ENCODE measurements at regions not wholly inside any gene's neighbourhood (a gene's known extent, or its start where the extent isn't known, plus 50 kb on each side); places are given as distances from the start of the nearest gene placed in this dataset.

DNA sequence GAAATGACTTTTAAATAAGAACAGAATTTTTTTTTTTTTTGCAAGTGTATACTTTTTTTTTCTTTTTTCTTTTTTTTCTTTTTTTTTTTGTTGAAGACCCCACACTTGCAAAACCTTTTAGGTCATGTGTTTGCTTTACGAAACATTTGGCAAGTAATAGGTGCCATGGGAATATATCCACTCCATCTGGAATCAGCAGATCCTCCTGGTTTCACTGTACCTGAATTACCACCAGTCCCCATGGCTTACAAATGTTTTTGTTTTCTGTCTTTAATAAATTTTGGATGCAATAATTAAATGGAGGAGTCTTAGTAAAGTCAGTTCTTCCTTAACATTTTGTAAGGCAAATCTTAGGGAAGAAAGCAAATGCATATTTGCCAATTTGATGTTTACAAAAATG lies 559.7 kb upstream of the ZEB2 start:
- TF ChIP-seq SPI1 (IDR thresholded peaks at IDR 0.05; ENCODE audit: borderline replicate concordance, low read depth), result no peak
- TF ChIP-seq GABPA (IDR thresholded peaks at IDR 0.05; ENCODE audit: low read depth), result no peak
- TF ChIP-seq POLR2AphosphoS5 (IDR thresholded peaks at IDR 0.05; ENCODE audit: low read depth), result no peak
- no peak for TF ChIP-seq CTCF (IDR thresholded peaks at IDR 0.05; ENCODE audit: insufficient read depth, low read length)
- TF ChIP-seq, protein P1, sequence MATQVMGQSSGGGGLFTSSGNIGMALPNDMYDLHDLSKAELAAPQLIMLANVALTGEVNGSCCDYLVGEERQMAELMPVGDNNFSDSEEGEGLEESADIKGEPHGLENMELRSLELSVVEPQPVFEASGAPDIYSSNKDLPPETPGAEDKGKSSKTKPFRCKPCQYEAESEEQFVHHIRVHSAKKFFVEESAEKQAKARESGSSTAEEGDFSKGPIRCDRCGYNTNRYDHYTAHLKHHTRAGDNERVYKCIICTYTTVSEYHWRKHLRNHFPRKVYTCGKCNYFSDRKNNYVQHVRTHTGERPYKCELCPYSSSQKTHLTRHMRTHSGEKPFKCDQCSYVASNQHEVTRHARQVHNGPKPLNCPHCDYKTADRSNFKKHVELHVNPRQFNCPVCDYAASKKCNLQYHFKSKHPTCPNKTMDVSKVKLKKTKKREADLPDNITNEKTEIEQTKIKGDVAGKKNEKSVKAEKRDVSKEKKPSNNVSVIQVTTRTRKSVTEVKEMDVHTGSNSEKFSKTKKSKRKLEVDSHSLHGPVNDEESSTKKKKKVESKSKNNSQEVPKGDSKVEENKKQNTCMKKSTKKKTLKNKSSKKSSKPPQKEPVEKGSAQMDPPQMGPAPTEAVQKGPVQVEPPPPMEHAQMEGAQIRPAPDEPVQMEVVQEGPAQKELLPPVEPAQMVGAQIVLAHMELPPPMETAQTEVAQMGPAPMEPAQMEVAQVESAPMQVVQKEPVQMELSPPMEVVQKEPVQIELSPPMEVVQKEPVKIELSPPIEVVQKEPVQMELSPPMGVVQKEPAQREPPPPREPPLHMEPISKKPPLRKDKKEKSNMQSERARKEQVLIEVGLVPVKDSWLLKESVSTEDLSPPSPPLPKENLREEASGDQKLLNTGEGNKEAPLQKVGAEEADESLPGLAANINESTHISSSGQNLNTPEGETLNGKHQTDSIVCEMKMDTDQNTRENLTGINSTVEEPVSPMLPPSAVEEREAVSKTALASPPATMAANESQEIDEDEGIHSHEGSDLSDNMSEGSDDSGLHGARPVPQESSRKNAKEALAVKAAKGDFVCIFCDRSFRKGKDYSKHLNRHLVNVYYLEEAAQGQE (IDR thresholded peaks at IDR 0.05; ENCODE audit: insufficient replicate concordance, low read depth), result no peak
- no peaks in the 10 kb centered on the region for H3K27me3 ChIP-seq (ENCODE audit: insufficient read depth, poor library complexity, severe bottlenecking)

DNA sequence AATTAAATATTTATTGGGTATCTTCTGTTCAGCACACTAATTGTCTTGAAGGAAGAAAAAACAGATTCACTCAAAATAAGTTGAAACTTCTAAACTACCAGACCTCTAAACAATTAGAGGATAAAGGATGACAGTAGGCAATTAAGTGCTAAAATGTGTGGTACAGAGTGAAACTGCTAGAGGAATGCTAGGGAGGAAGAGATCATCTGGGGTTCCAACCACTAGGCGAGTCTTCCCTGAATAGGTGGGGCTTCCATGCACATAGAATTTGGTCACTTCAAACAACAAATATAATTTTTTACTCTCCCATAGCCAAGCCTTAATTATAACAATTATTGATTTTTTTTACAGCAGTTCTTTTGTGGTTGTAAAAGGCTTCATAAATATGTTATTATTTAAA lies 559.0 kb upstream of the ZEB2 start:
- TF ChIP-seq, protein P1 (IDR thresholded peaks at IDR 0.05; ENCODE audit: insufficient replicate concordance, low read depth), result no peak
- TF ChIP-seq GABPA (IDR thresholded peaks at IDR 0.05; ENCODE audit: low read depth), result no peak
- Histone ChIP-seq H3K27me3 (ENCODE audit: insufficient read depth, poor library complexity, severe bottlenecking) (no peaks in the 10 kb centered on the region), H3K4me3 (replicated peaks; ENCODE audit: insufficient read depth, low read length) (no peak overlapping the region), H3K27ac (replicated peaks) (no peak overlapping the region)
- DNase-seq (ENCODE audit: low read depth in 1 of 2, low spot score in 1 of 2), result no peak

More for the DNA sequence above, 559.7 kb upstream of the ZEB2 start:
- no peak overlapping the region for H3K4me3 ChIP-seq (replicated peaks; ENCODE audit: insufficient read depth, low read length)
- no peak for DNase-seq (ENCODE audit: low read depth in 1 of 2, low spot score in 1 of 2)
- no peak overlapping the region for H3K27ac ChIP-seq (replicated peaks)

DNA sequence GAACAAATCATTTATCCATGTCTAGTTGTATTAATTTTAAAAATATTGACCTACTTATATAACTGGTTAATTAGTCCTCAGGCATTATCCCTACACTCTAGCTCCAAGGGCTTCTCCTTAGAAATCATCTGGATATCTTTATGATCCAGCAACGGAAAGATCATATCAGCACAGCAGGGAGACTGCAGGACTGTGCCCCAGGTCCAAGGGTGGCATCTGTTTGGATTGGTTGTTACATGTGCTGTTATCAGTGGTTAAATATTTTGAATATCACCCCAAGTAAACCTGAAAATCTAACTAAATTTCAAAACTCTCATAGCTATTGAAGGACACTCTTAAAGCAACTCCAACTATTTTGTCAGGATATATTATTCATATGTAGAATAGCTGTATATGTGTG lies 556.2 kb upstream of the ZEB2 start:
- TF ChIP-seq SPI1 (IDR thresholded peaks at IDR 0.05; ENCODE audit: borderline replicate concordance, low read depth) (no peak), CTCF (IDR thresholded peaks at IDR 0.05; ENCODE audit: insufficient read depth, low read length) (no peak), GABPA (IDR thresholded peaks at IDR 0.05; ENCODE audit: low read depth) (no peak)
- TF ChIP-seq, protein P1 (IDR thresholded peaks at IDR 0.05; ENCODE audit: insufficient replicate concordance, low read depth), result no peak
- Histone ChIP-seq H3K4me3 (replicated peaks; ENCODE audit: insufficient read depth, low read length) (no peak overlapping the region), H3K27ac (replicated peaks) (no peak overlapping the region), H3K27me3 (ENCODE audit: insufficient read depth, poor library complexity, severe bottlenecking) (no peaks in the 10 kb centered on the region)
- DNase-seq (ENCODE audit: low read depth in 1 of 2, low spot score in 1 of 2), result no peak

Data from HL-60 (cell line).